ENCODE measurements at regions not wholly inside any gene's neighbourhood (a gene's known extent, or its start where the extent isn't known, plus 50 kb on each side); places are given as distances from the start of the nearest gene placed in this dataset.

- no peaks in the 10 kb centered on the region for H3K9me3 ChIP-seq (ENCODE audit: control insufficient read depth, low read depth, low read length)
- no peak overlapping the region for H4K91ac ChIP-seq (ENCODE audit: insufficient read length, low read depth, low read length)
- H3K4me2 ChIP-seq (ENCODE audit: insufficient read depth, insufficient read length, low read length) = no peak overlapping the region
- H3K4me1 ChIP-seq (ENCODE audit: insufficient read depth, low read length) = peaks cover 7% of the 10 kb centered on the region; the same call in 1 of the 2 replicates
- H3K9ac ChIP-seq (ENCODE audit: extremely low read depth, insufficient read length, low read length) = no peak overlapping the region
- no peak overlapping the region for H2BK12ac ChIP-seq (ENCODE audit: insufficient read length, low read depth, low read length)
- H3K14ac ChIP-seq (ENCODE audit: insufficient read depth, low read length) = no peak overlapping the region
- no peak overlapping the region for H3K56ac ChIP-seq (ENCODE audit: insufficient read length, low read depth, low read length)
- DNase-seq = no peak
- no peak overlapping the region for H2BK120ac ChIP-seq (ENCODE audit: low read depth, low read length, poor library complexity, severe bottlenecking)
- no peaks in the 10 kb centered on the region for H3K79me2 ChIP-seq (ENCODE audit: insufficient read depth, low read length)
- Mint-ChIP-seq H3K4me1 (peaks cover 11 to 20% of the 10 kb centered on the region in 2 experiments), H3K36me3 (ENCODE audit: insufficient read depth in 1 of 3, low read depth in 3 of 3) (no peaks in the 10 kb centered on the region), H3K27me3 (ENCODE audit: low read depth) (no peaks in the 10 kb centered on the region; the same call in 1 of the 2 replicates), H3K27ac (no peak overlapping the region), H3K9me3 (no peaks in the 10 kb centered on the region; a peak in 1 of 5 replicates), H3K4me3 (no peak overlapping the region)
- no peak overlapping the region for H2BK5ac ChIP-seq (ENCODE audit: insufficient read length, low read length)
- no peak overlapping the region for H4K8ac ChIP-seq (replicated peaks; ENCODE audit: insufficient read length, low read depth, low read length)
- no peak overlapping the region for H2BK15ac ChIP-seq (ENCODE audit: low read depth, low read length)
- no peak overlapping the region for H3K27ac ChIP-seq (ENCODE audit: insufficient read length, low read depth, low read length)
- no peak overlapping the region for H2AK5ac ChIP-seq (ENCODE audit: insufficient read length, low read length)
- no peak overlapping the region for H4K5ac ChIP-seq (ENCODE audit: insufficient read length, low read depth, low read length)
- no peak overlapping the region for H3K4ac ChIP-seq (ENCODE audit: low read depth, low read length)
- no peaks in the 10 kb centered on the region for H3K23me2 ChIP-seq (ENCODE audit: insufficient read length, low read depth, low read length, poor library complexity, severe bottlenecking)
- no peak overlapping the region for H3T11ph ChIP-seq (ENCODE audit: low read length)
- H2AFZ ChIP-seq (ENCODE audit: low read length) = no peak overlapping the region
- TF ChIP-seq, protein P1, sequence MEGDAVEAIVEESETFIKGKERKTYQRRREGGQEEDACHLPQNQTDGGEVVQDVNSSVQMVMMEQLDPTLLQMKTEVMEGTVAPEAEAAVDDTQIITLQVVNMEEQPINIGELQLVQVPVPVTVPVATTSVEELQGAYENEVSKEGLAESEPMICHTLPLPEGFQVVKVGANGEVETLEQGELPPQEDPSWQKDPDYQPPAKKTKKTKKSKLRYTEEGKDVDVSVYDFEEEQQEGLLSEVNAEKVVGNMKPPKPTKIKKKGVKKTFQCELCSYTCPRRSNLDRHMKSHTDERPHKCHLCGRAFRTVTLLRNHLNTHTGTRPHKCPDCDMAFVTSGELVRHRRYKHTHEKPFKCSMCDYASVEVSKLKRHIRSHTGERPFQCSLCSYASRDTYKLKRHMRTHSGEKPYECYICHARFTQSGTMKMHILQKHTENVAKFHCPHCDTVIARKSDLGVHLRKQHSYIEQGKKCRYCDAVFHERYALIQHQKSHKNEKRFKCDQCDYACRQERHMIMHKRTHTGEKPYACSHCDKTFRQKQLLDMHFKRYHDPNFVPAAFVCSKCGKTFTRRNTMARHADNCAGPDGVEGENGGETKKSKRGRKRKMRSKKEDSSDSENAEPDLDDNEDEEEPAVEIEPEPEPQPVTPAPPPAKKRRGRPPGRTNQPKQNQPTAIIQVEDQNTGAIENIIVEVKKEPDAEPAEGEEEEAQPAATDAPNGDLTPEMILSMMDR (conservative IDR thresholded peaks at IDR 0.05) = no peak
- no peak overlapping the region for H2BK20ac ChIP-seq (ENCODE audit: low read depth, low read length, poor library complexity, severe bottlenecking)
- no peaks in the 10 kb centered on the region for H4K20me1 ChIP-seq (ENCODE audit: control insufficient read depth, insufficient read depth, insufficient read length)
- H3K27me3 ChIP-seq (ENCODE audit: insufficient read depth, low read length) = no peaks in the 10 kb centered on the region
- no peaks in the 10 kb centered on the region for H3K79me1 ChIP-seq (ENCODE audit: insufficient read depth, low read depth, low read length, poor library complexity, severe bottlenecking)
- H3K23ac ChIP-seq (ENCODE audit: insufficient read length, low read depth, low read length) = no peak overlapping the region
- no peak overlapping the region for H3K18ac ChIP-seq (ENCODE audit: insufficient read length, low read depth, low read length)
These were observed 67.0 kb downstream of the SPRING1 start for GRCh38 chr12:116670859-116671258.

All from H9 (cell line).